CD4-positive, alpha-beta T cell treated with Interferon gamma for 1 hour (primary cell): ENCODE measurements at regions not wholly inside any gene's neighbourhood (a gene's known extent, or its start where the extent isn't known, plus 50 kb on each side); places are given as distances from the start of the nearest gene placed in this dataset.
"Not testable (repeated sequence)": the region's sequence is repeated elsewhere in the genome, so short reads cannot be mapped to it uniquely, and the experiment has no call there.

ENCODE experiments used
- DNase-seq: peaks from one replicate; pipeline ENCODE4 v3.0.0-alpha.2; 2020

- no peak for DNase-seq
Observed at GRCh38 chr3:82137861-82138260, 376.4 kb upstream of the GBE1 start.

GRCh38 chr3:82137050-82137449 lies 375.6 kb upstream of the GBE1 start:
- DNase-seq: no peak

- DNase-seq: peak; percentile 26
Observed at GRCh38 chr3:82133070-82133606, 371.7 kb upstream of the GBE1 start.

GRCh38 chr3:82132210-82133069 lies 371.0 kb upstream of the GBE1 start:
- no peak for DNase-seq

GRCh38 chr3:82130046-82130445 lies 368.6 kb upstream of the GBE1 start:
- no peak for DNase-seq

GRCh38 chr3:82129221-82129801 lies 367.9 kb upstream of the GBE1 start:
- DNase-seq: no peak

GRCh38 chr3:82128271-82128670 lies 366.8 kb upstream of the GBE1 start:
- no peak for DNase-seq

- DNase-seq: no peak
Observed at GRCh38 chr3:82122554-82123345, 361.3 kb upstream of the GBE1 start.

GRCh38 chr3:82114589-82114988 lies 353.1 kb upstream of the GBE1 start:
- DNase-seq: no peak

- not testable (repeated sequence) for DNase-seq
Observed at GRCh38 chr3:82110721-82111120, 349.3 kb upstream of the GBE1 start.

- no peak for DNase-seq
Observed at GRCh38 chr3:82103241-82103640, 341.8 kb upstream of the GBE1 start.

GRCh38 chr3:82100378-82100777 lies 338.9 kb upstream of the GBE1 start:
- no peak for DNase-seq

GRCh38 chr3:82093641-82094040 lies 332.2 kb upstream of the GBE1 start:
- no peak for DNase-seq

GRCh38 chr3:82088749-82089148 lies 327.3 kb upstream of the GBE1 start:
- no peak for DNase-seq

GRCh38 chr3:82087958-82088357 lies 326.5 kb upstream of the GBE1 start:
- DNase-seq: no peak

- no peak for DNase-seq
Observed at GRCh38 chr3:82085851-82086475, 324.5 kb upstream of the GBE1 start.

- DNase-seq: no peak
Observed at GRCh38 chr3:82085356-82085755, 323.9 kb upstream of the GBE1 start.

GRCh38 chr3:82084824-82085223 lies 323.4 kb upstream of the GBE1 start:
- no peak for DNase-seq

GRCh38 chr3:82082796-82083195 lies 321.4 kb upstream of the GBE1 start:
- no peak for DNase-seq

GRCh38 chr3:82081351-82081750 lies 319.9 kb upstream of the GBE1 start:
- DNase-seq: no peak

- DNase-seq: no peak
Observed at GRCh38 chr3:82080792-82081191, 319.3 kb upstream of the GBE1 start.

- no peak for DNase-seq
Observed at GRCh38 chr3:82080261-82080660, 318.8 kb upstream of the GBE1 start.

- DNase-seq: no peak
Observed at GRCh38 chr3:82079335-82079890, 318.0 kb upstream of the GBE1 start.
